ENCODE measurements at regions not wholly inside any gene's neighbourhood (a gene's known extent, or its start where the extent isn't known, plus 50 kb on each side); places are given as distances from the start of the nearest gene placed in this dataset.
A peak's percentile ranks its signal among the peaks of the same experiment; 100 is the strongest.

DNA sequence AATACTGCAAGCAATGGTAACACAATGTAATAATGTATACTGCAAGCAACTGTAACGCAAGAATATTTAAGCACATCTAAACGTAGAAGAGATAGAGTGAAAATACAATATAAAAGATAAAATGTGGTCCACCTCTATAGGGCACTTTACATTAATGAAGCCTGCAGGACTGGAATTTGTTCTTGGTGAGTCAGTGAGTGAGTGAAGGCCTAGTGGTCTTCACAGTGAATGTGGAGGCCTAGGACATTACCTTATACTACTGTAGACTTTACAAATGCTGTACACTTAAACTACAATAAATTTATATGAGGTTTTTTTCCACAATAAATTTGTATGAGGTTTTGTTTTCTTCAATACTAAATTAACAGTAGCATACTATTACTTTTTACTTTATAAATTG, 287.4 kb upstream of the SNX7 start:
- DNase-seq = no peak

DNA sequence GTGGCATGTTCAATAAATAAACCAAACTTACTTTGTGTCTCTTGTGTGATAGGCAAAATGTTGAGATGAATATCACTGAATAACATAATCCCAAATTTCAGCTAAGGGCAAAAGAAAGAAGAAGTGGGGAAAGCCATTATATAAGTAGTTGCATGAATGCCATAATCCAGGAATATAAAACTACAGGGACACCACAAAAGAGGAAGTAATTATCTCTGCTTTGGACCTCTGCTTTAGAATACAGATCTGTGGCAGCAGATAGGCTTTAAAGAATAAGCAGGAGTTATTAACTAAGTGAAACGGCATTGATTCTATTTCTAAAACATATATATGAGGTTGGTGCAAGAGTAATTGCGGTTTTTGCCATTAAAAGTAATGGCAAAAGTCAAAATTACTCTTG, 288.5 kb upstream of the SNX7 start:
- no peak for DNase-seq

DNA sequence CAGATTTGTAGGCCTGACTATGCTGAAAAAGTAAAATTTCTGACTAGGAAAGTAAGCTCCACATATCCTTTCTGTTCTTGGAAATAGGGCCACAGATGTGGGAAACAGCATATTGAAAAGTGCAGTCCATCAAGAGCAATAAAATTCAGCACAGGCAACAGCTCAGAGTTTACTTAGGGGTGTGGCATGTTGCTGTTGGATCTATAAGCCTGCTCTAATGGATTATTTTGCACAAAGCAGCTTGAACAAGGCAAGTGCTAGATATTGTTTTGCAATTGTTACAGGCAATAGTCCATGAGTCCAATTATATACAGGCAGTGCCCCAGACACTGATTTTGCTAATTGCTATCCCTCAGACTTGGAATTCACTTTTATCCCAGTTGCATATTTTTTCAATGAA, 289.8 kb upstream of the SNX7 start:
- no peak for DNase-seq

DNA sequence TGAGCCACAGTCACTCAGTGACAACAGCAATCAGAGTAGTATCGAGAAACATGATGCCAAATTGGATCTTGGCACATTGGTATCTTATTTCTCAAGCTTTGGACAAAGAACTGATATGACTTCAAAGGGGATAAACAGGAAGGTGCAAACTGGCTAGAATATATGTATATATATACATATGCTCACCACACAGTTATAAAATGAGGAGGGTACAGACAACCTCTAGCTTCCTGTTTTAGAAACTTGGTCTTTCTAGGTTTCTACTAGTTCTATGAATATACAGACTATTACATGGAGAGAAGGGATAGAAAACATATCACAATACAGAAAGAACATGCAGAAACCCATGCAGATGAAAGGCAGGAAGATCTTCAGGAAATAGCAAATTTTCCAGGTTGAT, 292.1 kb upstream of the SNX7 start:
- no peak for DNase-seq

DNA sequence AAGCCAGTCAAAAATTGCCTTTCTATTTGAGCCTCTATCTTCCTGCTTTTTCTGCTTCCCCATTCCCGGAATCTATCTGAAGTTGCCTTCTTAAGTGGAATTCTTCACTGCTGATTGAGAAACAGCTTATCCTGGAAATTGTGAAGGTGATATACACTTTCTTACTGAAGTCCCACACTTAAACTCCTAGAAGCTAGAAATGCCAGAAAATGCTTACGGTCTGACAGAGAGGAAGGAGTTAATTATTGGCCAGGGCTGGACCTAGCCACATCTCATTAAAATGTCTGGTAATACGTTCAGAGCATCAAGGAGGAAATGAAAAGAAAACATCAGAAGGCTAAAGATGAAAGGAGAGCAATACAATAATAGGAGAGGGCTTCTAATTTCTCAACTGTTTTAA, 292.5 kb upstream of the SNX7 start:
- DNase-seq = no peak

DNA sequence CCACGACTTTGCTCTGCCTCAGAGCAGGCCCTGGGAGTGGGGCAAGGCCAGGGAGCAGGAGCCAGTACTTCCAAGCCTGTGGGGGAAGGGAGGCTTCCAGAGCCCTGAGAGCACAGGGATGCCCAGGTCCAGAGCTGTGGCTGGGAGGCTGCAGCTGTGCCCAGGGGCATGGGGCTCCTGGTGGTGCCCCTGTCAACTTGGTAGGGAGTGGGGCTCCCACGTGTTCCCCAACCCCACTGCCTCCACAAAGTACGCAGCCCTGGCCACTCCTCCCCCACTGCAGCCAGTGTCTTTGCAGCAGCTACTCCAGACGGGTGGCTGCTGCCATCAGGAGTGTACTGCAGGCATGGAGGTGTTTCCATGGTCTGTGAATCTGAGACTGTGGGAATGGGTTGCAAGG, 294.1 kb upstream of the SNX7 start:
- no peak for DNase-seq

DNA sequence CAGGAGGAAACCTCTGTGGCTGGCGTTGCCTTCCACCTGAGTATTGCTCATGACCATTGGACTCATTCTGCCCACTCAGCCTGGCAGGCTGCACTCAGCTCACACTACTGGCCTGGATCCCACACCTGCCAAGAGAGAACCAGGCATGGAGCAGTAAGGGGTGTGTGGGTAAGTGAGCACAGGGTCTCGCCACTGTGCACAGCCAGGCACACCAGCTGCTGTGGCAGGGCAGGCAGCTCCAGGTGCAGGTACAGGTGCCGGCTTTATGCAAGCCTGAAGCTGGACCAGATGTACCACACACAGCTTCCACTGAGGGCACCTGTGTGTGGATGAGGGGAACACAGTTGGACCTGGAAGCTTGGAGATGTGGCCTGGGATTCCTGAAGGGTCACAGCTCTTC, 295.2 kb upstream of the SNX7 start:
- no peak for DNase-seq

DNA sequence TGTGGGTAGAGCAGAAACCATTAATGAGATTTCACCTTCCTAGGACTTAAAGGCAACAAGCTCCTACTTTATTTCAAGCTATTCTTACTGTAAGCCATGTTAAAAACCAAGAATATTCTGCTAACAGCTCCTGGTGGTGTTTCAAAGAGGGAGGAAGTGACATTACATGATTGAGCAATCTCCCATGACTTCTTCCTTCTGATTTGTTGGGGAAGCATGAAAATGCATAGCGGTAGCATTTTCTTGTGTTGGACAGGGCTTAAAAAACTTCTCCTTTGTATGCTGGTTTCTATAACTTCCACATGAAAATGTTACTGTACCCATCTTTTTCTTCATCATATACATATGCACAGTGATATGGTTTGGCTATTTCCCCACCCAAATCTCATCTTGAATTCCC, 297.0 kb upstream of the SNX7 start:
- DNase-seq = no peak

DNA sequence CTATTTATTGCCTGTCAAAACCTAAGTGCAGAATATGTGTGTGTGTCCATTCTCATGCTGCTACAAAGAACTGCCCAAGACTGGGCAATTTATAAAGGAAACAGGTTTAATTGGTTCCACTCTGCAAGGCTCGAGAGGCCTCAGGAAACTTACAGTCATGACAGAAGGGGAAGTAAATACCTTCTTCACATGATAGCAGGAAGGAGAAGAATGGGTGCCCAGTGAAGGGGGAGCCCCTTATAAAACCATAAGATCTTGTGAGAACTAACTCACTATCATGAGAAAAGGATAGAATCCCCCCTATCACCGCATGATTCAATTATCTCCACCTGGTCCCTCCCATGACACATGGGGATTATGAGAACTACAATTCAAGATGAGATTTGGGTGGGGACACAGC, 300.7 kb upstream of the SNX7 start:
- no peak for DNase-seq

DNA sequence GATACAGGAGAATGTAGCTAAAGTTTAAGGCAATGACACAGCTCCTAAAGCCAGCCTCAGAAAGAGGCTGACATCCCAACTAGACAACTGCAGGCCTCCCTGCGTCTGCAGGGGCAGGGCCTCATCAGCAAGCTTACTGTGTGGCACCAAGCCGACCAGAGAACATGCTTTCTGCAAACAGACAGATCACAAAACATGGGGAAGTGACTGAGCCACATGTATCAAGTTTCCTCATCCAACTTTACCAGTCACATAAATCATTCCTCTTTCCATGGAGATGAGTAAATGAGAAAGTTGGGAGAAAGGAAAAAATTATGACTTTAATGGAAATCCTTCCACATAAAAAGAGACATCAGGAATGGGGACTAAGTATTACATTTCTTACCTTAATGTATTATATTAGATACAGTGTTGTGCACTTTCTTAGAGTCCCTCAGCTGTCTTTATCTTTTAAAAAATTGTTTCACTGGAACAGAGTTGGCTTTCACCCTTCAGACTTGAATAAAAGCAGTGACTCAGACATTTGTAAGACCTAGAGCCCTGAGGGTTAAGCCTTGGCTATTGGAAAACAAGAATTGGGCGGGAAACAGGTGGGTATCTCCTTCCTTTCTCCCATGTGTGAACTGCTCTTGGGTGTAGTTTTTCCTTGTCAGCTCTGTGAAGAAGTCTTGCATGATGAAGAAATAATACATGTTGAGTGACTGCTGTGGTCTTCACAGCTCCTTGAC, 305.7 kb upstream of the SNX7 start:
- DNase-seq = no peak

DNA sequence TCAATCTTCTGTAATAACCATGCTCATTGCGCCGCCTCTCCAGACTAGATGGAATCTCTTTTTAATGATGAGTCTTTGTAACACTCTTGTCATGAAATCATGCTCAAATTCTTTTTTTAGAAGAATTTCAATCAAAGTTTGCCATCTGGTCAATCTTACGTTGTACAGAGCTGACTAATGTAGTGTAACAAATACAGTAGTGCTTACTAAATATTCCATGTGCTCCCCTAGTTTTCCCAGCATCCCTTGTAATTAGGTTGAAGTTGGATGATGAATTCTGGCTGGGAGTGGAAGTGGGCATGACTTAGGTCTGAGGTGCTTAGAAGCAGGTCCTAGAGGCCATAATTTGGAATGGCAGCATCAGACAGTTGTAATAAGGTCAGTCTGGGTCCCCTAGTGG, 309.1 kb upstream of the SNX7 start:
- DNase-seq = no peak

DNA sequence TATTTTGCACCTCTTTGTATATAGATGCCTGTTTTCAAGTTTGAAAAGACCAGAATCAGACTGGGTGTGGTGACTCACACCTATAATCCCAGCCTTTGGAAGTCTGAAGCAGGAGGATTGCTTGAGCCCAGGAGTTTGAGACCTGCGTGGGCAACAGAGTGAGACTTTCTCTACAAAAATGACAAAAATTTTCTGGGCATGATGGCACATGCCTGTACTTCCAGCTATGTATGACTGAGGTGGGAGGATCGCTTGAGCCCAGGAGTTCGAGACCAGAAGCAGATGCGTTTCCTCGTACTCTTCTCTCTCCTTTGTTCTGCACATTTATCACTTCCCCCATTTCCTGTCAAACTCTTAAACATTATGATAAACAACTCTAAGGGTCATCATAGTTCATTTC, 310.0 kb upstream of the SNX7 start:
- DNase-seq = no peak

DNA sequence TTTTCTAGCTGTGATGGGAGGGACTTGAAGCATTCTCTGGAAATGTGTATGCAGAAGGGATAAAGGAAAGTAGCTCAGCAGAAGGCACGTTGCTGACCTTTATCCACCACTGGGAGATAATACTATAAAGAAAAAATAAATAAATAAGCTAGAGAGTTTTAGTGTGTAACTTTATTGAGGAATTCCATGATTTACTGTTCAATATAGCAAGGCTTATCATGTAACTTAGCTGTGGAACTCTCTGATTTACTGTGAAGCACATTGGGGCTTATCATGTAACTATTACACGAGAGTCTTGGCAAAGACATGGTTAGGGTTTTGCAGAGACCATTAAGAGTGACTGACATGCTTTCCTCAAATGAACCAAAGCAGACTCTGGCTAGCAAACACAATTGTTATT, 316.1 kb upstream of the SNX7 start:
- DNase-seq = no peak

DNA sequence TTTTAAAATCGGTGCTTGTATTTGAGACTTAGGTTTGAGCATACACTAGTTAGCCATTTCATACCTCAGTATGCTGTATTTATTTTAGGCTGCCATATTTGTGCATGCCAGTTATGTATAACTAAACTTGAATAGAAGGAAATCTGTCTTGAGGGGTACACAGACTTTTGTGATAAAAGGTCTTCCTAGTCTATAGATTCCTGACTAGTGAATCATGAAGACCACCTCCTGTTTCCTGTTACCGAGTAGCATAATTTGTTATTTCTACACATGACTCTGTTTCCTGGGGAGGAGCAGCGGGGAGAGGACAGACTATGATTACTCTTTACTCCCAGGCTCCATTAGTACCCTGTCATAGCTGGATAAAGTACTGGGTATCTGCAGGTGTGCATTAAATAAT, 316.8 kb upstream of the SNX7 start:
- no peak for DNase-seq

DNA sequence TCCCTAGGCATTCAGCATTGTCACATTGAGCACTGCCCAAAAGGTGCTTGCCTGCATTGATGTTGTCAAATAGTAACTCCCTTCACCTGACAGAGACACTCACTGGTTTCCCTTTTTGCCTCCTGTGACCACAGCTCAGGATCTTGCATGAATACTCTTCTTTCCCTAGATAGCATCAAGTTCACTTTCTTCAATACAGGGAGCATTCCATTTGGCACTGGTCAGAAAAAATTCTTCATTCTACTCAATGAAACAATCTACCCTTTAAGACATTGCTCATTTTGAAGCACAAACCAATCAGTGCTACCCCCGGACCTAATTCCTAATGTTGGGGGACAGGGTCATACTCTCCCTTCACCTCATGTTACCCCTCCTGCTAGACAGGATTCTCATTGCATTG, 319.0 kb upstream of the SNX7 start:
- DNase-seq = no peak

DNA sequence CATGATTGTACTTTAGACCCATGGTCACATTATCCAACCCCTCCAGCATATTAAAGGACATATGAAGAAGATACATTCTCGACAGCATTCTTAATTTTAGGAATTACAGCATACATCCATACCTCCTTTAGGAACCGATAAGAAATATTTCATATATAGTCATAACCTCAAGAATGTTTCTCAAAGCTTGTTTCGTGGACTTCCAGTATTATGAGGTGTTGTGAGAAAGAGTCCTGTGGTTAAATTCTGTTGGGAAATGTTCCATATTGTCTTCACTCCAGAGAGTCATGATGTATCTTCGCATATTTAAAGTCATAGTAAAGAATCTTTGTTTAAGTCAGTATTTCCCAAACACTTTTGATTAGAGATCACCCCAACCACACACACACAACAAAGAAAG, 321.0 kb upstream of the SNX7 start:
- DNase-seq = no peak

DNA sequence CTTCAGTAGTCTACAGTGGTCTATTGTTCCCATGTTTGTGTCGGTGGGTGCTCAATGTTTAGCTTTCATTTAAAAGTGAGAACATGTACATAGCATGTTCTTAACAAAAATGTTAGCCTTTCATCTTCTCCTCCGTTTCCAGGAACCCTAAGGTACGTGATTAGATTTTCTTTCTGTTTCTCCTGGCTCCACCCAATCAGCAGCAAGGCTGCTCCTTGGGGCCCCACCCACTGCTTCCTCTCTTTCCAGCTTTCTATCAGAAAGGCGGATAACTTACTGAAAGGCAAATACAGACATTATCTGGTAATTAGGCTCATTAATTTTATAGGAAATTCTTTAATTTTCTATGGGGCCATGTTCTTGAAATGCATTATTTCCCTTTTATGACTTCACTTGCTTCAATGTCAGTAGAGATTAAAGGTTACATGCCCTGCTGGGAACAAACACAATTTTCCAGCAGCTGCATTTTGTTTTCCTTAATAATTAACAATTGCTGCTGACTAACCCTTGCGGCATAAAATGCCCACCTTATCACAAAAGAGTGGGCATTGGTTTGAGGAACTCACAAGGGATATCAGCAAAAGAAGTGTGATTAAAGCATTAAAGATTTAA, 324.9 kb upstream of the SNX7 start:
- DNase-seq = no peak

DNA sequence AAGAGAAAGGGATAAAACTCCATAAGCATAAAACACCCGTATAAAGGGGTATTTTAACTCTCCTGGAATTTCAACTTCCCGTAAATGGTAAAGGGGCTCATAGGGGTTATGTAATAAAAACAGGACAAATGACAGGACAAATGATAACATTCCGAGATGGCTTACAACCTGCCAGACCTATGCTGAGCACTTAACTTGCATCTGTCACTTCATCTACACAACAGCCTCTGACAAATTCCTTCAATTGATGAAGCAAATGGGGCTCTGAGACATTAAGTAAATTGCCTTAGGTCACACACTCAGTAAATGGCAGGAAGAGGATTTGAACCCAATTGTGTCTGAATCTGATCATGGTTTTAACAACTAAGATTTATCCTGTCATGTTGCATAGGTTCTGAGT, 327.6 kb upstream of the SNX7 start:
- DNase-seq = no peak

DNA sequence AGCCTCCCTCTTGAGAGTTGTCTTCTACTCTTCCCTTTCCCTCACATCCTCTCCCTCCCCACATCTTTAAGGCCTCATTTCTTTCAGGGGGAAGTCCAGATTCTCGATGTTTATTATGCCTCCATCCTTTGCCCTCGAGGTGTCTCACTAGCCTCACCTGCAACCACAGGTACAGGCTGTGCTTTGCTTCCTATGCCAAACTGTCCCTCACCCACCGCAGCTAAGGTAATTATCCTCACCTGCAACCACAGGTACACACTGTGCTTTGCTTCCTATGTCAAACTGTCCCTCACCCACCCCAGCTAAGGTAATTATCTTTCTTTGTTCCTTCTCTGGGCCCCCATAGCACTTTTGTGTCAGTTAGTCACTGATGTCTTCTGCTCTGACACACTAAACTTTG, 328.1 kb upstream of the SNX7 start:
- DNase-seq = no peak

DNA sequence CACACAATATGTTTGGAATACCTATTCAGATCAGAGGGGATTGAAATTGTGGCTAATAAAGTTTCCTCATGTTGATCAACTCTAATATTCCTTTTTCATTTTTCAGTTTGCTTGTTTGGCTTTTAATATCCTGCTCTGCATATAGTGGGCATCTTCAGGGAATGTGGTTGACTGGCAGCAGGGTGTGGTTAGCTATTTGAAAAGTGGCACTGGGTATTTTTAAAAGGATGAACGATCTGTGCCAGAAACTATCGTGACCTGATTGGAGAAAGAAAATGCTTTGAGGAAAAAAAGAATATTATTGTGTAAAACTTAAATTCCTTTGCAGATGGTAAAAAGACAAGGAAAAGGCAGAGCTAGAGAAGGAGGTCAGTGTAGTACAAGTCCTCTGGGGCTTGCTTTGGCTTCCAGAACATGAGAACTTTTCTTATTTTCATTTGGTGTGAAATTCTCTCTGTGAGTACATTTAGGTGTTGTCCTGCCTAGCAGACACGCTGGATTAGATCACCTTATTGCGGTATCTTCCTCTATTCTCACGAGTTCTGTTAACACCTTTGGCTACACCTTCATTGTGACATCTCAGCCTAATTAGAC, 329.7 kb upstream of the SNX7 start:
- no peak for DNase-seq

DNA sequence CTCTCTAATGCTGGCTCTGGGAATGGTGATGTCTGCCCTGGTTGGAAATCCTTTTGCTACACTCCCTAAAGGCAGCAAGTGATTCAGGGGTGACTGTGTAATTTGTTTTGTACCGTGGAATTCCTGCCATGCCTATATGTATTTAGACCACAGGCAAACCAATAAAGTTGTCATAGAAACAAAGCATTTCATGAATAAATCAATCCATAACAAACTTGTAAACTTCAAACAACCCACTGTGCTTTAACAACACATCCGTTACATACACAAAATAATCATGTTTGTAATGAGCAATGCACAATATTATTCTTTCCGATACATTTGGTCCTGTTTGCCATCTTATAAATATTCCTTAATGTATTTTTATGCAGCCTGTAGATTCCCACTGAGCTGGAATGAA, 330.3 kb upstream of the SNX7 start:
- peak; percentile 75 for DNase-seq

DNA sequence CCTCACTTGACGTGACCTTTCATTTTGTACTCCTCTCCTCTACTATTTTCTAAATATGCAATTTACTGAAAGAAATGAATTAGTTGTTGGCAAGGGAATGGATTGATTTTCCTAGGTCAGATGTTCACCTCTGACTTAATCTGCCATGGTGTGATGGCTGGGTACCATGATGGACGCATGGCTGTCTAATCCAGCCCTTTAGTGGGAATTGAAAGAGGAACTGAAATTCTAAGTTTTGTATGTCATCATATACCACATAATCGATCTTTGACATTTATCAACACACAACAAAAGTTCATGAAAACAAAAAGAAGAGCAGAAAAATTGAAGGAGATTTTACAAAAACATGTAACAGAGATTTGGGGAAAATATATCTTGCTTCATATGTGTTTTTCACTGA, 331.3 kb upstream of the SNX7 start:
- DNase-seq = no peak

DNA sequence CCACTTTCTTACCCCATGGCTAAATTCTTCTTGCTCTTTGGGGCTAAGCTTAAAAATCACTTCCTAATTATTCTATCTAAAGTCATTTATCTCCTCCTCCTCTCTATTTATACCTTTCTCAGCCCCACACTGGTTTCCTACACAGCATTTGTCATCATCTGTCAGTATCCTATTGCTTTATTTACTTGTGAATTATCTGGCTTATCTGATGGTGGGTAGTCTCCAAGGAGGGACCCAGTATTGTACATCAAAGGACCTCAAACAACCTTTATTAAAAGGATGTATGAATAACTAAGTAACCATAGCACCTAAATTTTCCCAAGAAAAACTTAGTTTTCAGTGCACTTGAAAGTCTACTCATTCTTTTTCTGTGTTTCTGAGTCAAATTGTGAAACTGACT, 332.7 kb upstream of the SNX7 start:
- no peak for DNase-seq

DNA sequence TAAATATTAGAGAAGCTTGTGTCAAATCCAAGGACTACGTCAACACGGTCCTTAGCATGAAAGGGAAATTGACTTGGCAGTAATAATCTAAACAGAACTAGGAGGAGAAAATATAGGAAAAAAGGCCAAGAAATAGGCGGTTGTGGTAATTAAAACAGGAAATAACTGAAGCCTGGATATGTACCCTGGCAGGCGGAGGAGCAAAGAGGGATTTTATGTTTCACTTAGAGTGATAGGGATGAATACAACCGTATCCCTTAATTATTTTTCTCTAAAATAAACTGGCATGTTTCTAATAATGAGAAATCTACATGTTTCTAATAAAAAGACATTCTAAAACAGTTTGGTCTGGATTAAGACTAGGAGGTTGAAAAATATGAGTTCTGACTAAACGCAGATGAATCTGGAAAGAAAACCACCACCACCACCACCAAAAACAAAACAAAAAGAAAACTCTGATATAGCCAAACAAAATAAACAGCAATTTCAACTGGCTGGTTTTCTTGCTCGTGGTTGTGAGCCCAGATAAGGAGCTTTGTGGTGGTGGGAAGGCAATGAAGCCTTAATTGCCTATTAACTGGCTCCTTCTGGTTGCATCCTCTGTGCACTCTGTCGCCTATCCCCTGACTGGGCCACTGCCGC, 334.2 kb upstream of the SNX7 start:
- peak; percentile 67 for DNase-seq
